H7 (cell line): ENCODE measurements at regions not wholly inside any gene's neighbourhood (a gene's known extent, or its start where the extent isn't known, plus 50 kb on each side); places are given as distances from the start of the nearest gene placed in this dataset.

Source experiments
- DNase-seq: peaks from one replicate; pipeline ENCODE4 v3.0.0; 2012
- H3K27me3 ChIP-seq: 2 replicates; pipeline ENCODE4 v1.6.0; 2011; ENCODE audit warnings: mild to moderate bottlenecking, low read length; ENCODE audit not compliant: control insufficient read depth, insufficient read depth
- H3K36me3 ChIP-seq: replicated peaks from 2 replicates; pipeline ENCODE4 v1.5.1; 2011; ENCODE audit warnings: low read length; ENCODE audit not compliant: control insufficient read depth, insufficient read depth
- H3K4me3 ChIP-seq: 2 replicates; pipeline ENCODE4 v1.5.1; 2011; ENCODE audit warnings: low read depth, mild to moderate bottlenecking, control low read depth, low read length, moderate library complexity; ENCODE audit not compliant: insufficient read depth

DNA sequence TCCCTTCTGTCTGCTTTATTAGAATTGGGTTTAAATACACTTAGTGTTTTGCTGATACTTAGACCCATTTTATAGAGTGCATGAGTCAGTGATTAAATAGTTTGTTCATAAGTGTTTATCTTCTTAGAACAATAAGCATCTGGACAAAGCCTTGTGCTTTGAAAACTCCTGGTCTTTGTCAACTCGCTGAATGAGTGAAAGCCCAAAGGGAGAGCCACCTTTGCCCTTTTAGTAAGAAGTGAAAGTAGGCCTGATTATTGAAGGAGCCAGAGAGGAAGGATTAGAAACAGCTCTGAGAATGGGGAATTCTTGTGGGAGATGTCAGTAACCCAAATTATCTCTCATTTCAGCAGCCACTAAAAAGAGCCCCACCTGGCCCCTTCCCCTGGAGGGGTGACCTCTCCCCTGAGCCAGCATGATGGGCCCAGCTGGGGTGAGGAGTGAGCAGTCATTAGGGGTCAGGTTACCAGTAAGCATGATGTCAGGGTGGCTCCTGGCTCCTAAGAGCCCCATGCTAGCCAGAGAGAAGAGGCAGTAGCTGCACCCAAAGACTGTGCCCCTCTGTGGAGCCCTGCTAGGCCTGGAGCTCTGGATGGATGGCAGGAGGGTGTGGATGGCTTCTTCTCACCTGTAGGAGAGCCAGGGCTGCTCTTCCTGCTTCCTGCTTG is 125.1 kb upstream of the E2F8 start:
- DNase-seq = no peak

DNA sequence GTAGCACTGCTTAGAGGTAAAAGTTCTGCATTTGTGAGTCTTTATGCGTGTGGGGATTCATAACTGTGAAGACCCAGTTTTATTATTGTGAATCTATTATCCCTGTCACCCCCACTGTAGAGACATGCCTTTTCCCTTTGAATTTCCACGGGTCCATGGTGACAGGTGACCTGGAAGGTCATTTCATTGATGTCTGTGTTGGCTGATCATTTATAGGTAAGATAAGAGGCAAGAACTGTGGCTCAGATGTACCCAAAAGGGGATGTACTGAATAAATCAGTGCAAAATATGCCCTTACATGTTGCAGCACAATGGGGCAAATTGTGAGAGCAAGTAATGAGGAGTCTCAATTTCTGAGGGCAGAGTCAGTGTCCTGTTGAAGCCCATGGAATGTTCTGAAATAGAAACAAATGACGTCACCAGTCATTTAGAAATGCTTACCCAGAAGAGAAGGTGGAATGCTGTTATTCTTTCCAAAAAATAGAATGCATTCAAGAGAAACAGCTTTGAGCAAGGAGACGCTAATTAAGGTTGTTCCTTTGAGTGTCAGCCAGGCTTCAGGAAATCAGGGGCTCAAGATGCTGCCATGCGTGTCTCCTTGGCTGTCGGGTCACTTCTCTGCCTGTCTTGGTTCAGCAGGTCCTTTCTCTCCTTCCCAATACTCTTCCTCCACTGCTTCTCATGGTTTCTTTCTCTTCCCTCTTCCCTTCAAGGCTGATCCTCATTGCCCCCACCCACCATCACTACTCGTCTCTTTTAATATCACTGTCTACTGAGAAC is 118.7 kb upstream of the E2F8 start:
- Histone ChIP-seq H3K4me3 (no peak overlapping the region), H3K27me3 (peaks cover 2% of the 10 kb centered on the region; the same call in 1 of the 2 replicates), H3K36me3 (no peaks in the 10 kb centered on the region)
- no peak for DNase-seq

More for the DNA sequence above, 125.1 kb upstream of the E2F8 start:
- Histone ChIP-seq H3K36me3 (no peaks in the 10 kb centered on the region), H3K4me3 (no peak overlapping the region), H3K27me3 (no peaks in the 10 kb centered on the region)

DNA sequence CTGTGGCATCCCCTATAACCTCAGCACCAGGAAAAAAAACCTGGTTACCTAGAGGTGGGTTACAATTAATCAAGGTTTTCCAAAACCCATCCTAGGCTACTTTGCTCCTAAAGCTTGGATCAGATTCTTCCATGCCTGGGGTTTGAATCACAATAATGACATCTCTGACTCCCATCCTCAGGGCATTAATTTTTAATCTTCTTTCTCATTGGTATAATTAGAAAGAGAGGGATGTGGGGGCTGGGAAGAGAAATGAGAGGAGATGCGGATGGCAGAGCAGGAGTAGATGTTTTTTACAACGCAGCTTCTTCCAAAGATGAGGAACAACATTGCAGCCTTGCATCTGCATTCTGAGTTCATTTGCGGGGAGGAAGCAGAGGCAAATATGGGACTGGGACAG is 117.2 kb upstream of the E2F8 start:
- Histone ChIP-seq H3K27me3 (peaks cover 2% of the 10 kb centered on the region; the same call in 1 of the 2 replicates), H3K4me3 (no peak overlapping the region), H3K36me3 (no peaks in the 10 kb centered on the region)
- no peak for DNase-seq

DNA sequence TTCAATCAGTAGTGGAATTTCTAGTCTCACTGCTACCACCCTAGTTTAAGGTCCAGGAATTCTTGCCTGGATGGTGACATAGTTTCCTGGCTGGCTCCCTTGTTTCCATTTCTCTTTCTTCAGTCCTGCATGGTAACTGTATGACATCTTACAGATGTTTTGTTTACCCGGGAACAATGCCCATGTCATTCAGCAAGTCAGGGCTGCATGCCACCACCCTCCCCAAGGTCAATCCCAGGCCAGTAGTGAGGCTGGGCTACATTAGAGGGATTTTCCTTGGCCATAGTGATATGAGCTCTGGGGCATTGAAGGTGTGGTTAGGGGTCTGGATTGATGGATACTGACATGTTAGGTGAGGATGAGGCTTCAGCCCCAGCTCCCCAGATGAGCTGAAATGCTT is 114.9 kb upstream of the E2F8 start:
- Histone ChIP-seq H3K27me3 (peaks cover 2% of the 10 kb centered on the region; the same call in 1 of the 2 replicates), H3K4me3 (no peak overlapping the region), H3K36me3 (no peaks in the 10 kb centered on the region)
- no peak for DNase-seq

DNA sequence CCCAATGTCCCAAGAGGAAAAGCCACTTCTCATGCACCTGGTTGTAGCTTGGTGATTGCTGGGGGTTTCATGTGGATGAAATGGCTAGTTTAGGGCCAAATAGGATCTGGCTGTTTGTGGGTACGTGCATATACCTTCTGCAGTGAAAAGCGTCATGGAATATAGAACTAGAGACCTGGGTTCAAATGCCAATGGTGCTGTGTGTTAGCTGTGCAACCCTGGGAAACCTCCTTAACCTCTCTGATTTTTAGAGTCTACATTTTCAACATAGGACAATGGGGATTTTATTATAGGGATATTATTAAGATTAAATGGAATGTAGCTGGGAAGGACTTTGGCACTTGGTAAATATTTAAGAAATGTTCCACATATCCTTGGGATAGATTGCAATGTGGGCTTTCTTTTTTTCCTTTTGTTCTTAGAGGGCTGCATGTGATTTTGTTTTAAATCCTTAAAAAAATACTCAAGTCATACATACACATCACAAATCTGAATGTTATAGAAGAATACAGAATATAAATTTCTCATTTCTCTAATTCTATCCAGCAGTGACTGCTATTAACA is 112.6 kb upstream of the E2F8 start:
- Histone ChIP-seq H3K27me3 (peaks cover 2% of the 10 kb centered on the region; the same call in 1 of the 2 replicates), H3K4me3 (no peak overlapping the region), H3K36me3 (no peaks in the 10 kb centered on the region)
- DNase-seq = no peak

DNA sequence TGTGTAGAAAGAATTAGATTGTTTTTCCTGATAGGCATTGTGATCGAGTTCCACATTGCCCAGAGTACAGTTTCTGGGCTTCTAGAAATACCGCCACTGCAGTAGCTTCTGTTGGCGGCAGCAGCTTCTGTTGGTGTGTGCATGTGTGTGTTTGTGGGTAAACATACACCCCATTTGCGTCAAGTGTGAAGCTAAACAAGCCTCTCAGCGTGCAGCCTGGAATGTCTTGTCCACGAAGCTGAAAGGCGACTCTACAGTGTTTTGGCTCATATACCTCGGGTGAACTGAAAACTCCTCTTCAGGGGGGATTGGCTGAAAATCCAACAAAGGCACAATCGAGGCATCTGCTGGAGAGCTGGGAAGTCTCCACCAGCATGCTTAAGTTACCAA is 112.0 kb upstream of the E2F8 start:
- Histone ChIP-seq H3K4me3 (no peak overlapping the region), H3K36me3 (no peaks in the 10 kb centered on the region), H3K27me3 (peaks cover 7% of the 10 kb centered on the region)
- no peak for DNase-seq

DNA sequence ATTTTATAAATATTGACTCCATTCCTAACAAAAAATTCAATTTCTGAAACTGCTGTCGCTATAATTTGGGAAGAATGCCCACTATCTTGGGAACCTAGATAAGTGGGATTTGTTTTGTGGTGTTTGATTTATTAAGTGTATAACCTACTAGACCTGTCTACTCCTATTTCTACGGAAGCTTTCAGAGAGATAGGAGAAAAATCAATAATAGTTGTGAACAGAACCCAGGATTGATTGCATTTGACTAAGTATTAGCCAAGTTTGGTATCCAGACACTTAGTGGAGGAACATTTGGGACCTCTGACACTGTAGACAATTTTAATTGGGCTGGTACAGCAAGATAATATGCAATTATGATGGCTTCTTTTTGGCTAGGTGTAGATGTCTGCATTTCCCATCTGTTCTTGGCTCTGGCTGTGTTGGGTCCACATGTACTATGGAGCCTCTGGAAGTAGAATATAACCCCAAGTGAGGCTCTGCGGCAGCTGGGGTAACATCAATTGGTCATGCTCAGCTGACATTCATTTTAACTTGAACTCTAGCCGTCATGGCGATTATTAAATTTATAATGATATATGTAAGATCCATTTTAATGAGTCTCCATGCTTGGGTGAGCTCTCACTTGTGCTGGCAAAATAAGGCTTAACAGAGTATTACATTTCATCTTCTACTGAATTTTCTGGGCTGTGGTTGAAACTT is 111.5 kb upstream of the E2F8 start:
- peaks cover 12% of the 10 kb centered on the region for H3K27me3 ChIP-seq
- H3K4me3 ChIP-seq = no peak overlapping the region
- no peak for DNase-seq
- H3K36me3 ChIP-seq = no peaks in the 10 kb centered on the region

DNA sequence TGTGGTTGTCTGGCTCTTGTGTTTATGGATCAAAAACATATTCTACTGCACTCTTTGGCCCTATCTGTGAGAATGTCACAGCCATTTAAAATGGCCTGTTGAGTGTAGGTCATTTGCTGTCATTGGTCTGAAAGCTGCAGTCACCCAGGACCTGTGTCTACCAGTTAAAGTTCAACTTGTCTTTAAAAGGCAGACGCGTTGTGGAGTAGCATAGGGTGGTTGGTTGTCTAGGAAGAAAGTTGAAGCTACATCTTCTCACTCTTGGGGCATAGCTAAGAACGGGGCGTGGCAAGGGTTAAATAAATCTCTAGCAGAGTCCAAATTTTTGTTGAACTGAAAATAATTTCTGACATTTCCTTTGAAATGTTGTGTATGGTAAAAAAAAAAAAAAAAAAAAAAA is 110.7 kb upstream of the E2F8 start:
- DNase-seq = no peak
- H3K36me3 ChIP-seq = no peaks in the 10 kb centered on the region
- H3K4me3 ChIP-seq = no peak overlapping the region
- peaks cover 20% of the 10 kb centered on the region for H3K27me3 ChIP-seq

DNA sequence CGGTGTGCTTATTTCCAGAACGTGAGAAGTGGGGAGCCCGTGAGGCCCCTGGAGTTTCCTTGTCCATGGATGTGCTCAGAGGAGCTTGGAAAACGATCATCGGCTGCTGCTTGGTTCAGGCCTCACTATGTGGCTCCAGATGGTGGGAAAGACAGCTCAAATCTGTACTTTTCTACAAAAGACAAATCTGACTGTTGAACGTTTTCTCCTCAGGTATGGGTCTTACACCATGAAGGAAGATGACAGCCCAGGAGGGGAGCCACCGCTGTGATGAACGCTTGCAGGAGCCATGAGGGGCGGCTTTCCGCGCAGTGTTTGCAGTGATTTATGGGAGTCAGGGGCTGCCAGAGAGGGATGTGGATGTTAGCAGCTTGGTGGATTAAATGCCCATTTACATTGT is 109.4 kb upstream of the E2F8 start:
- H3K4me3 ChIP-seq = no peak overlapping the region
- H3K27me3 ChIP-seq = peaks cover 33% of the 10 kb centered on the region
- H3K36me3 ChIP-seq = no peaks in the 10 kb centered on the region
- no peak for DNase-seq

DNA sequence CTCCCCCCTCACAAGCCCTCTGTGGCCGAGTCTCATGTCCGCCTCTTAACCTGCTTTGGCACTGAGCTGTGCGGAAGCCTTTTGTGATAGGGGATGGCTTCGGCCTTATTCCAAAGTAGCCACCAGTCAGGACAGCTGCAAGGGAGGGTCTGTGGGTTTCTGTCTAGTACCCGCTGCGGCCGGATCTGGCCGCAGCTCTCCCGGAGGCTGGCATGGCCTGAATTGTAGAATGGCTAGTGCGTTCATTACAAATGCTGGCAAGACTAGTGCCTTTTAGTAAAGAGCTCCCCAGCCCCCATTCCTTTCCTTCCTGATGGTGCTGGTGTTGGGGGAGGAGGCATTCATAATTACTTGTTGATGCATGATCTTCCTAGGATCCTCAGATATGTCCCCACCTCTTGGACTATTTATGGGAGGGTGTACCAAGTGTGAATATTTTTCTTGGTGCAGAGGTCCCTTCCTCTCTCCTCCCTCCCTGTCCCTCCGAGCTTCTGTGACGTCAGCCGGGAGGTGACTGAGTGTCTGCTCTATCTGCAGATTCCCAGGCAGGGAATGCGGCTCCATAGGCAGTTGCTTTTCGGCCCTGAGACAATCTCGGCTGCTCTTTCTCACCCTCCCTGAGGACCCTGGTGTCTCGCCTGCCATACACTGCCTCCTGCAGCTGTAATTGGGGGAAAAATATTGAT is 108.7 kb upstream of the E2F8 start:
- no peak overlapping the region for H3K4me3 ChIP-seq
- peaks cover 38% of the 10 kb centered on the region for H3K27me3 ChIP-seq
- H3K36me3 ChIP-seq = no peaks in the 10 kb centered on the region
- DNase-seq = no peak

DNA sequence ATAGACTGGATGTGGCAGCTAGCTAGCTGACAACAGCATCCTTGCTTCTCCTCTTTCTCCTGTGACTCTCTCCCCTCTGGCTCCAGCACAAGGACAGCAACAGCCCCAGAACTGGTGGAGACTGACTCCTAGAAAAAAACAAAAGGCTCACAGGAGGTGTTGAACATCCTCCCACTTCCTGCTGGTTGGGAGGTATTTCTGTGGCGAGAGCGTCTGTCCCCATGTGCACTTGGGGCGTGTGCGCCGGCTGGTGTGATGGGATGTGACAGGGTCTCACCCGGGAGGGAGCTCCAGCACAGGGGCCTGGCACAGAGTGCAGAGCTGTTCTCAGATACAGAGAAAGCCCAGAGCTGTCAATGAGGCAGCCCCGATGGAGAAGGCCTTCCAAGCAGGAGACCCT is 107.2 kb upstream of the E2F8 start:
- DNase-seq = peak; percentile 33
- Histone ChIP-seq H3K36me3 (no peaks in the 10 kb centered on the region), H3K4me3 (no peak overlapping the region), H3K27me3 (peaks cover 47% of the 10 kb centered on the region)

DNA sequence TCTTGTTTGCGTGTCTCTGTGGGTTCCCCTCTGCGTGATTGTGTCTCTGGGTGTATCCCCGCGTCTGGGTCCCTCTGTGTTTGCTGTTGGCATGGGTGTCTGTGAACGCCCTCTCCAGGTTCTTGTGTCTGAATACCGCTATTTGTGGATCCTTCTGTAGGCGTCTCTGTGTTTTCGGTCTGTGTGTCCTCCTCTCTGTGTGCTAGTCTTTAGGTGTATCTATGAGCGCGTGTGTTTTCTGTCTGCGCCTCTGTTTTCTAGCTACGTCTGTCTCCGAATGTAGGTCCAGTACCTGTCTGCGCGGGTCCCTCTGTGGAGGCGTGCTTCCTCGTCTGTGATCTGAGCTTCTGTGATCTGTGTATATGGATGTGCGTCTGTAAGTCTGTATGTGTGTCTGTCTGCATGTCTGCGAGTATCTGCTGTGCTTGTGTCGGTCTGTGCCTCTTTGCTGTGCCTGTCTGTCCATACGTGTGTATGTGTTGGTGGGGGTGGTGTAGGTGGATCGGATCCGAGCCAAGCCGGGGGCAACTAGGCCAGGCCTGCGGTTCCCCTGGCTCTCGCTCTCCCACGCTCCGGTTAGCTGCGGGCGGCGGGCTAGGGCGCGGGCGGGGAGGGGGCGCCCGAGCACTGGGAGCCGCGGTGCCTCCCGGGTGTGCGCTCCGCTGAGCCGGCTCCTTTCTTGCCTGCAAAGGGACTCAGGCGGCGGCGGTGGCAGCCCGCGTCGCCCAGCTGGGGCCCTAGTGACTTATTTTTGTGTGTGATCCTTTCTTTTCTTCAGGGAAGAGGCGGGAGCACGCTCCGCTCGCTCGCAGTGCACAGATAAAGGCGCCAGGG is 105.3 kb upstream of the E2F8 start:
- Histone ChIP-seq H3K4me3 (peak overlapping the region; percentile 21), H3K27me3 (peaks cover 50% of the 10 kb centered on the region)
- peak; percentile 87 for DNase-seq

DNA sequence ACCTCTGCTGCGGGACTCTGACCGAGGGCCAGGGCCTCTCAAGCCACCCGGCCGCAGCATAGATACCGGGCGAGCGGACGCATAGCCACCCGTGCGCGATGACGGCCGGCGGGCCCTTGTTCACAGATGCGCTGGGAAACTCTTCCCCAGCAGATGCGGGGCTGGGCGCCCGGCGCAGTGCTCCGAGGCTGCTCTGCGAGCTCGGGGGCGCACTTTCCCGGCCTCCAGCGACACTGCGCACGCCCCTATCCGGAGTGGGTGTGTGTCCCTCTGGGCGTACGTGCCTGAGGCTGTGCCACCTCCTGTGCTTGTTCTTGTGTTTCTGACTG is 104.7 kb upstream of the E2F8 start:
- peaks cover 50% of the 10 kb centered on the region for H3K27me3 ChIP-seq
- DNase-seq = peak; percentile 86
- no peaks in the 10 kb centered on the region for H3K36me3 ChIP-seq
- peak overlapping the region; percentile 19; the same call in 1 of the 2 replicates for H3K4me3 ChIP-seq

More for the DNA sequence above, 105.3 kb upstream of the E2F8 start:
- no peaks in the 10 kb centered on the region for H3K36me3 ChIP-seq
